Right renal cortex interstitium (tissue), 3 donors: ENCODE measurements at regions not wholly inside any gene's neighbourhood (a gene's known extent, or its start where the extent isn't known, plus 50 kb on each side); places are given as distances from the start of the nearest gene placed in this dataset.
"Not testable (repeated sequence)": the region's sequence is repeated elsewhere in the genome, so short reads cannot be mapped to it uniquely, and the experiment has no call there.

Source experiments
- DNase-seq, 3 donors: peaks; one replicate each; pipeline ENCODE4 v3.0.0-alpha.2; 2013; ENCODE audit warnings: low read depth in 3 of 3, low spot score in 2 of 3

DNA sequence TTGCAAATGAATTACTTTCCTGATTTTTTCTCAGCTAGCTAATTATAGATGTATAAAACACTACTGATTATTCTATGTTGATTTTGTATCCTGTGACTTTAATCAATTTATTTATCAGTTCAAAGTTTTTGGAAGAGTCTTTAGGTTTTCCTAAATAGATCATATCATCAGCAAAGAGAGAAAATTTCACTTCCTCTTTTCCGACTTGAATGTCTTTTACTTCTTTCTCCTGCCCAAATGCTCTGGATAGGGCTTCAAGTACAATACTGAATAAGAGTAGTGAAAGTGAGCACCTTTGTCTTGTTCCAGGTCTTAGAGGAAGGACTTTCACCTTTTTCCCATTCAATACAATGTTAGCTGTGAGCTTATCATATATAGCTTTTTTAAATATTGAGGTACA, 417.9 kb downstream of the PDGFC start:
- no peak for DNase-seq

DNA sequence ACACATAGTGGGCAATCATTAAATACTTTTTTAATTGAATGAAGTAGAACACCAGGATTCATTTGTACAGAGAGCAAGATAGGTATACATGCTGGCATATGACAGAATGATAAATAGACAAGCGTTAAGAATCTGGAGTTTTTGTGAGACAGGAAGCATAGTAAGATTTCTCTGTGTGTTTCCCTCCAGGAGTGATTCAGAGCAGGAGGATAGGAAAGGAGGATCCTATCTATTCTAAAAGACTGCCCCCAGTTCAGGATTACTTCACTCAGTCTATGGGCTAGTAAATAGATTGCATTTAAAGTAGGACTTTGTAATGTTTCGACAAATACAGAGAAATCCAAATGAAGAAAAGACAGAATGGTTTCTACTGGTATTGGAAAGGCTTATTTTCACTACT, 423.7 kb downstream of the PDGFC start:
- no peak for DNase-seq

DNA sequence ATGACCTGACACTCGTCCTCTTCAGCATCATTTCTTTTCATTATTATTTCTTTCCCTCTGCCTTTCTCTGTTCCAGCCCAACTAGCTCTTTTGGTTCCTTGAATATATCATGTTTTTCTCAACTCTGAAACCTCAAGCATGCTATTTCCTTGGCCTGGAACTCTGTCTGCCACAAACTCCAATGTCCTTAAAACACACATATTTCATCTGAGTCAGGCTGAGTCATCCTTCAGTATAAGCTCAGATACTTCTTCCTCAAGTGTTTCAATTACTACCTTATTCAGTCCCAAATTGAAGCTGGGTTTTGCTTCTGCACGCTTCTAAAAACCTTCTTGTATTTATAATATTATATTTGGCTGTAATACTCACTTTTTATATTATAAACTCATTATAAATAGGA, 424.2 kb downstream of the PDGFC start:
- no peak for DNase-seq

DNA sequence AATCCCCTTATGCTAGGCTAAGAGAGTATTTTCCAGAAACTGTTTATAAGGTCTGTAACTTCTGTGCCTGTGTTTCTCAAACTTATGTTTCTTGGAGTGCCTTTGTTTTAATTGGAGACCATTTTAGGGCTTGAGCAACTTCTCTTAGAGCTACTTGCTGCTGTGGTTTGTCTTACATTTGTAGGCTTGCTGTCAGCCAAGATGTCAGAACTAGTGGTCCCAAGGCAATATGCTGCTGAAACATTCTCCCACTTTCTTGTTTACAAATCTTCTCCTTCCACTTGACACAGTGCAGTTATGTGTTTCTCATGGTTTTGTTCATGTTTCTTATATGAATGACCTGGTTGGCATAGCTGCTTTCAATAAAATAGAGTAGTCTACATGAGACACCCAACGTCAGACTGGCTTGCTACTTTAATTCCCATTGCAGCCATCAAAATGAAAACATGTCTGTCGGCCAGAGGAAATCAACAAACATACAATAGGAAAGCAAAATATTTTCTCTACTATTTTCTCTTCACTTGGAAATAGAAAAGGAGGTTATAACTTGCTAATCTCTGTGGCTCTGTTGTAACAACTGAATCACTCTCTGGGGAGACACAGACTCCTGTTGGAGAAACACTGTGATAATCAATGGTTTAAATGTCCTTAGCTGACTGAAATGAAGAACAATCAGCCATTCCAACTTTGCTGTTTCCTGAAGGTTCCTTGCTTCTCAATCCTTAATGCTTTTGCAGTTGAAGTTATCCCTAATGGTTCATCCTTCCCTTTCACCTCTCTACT, 426.4 kb downstream of the PDGFC start:
- no peak for DNase-seq

DNA sequence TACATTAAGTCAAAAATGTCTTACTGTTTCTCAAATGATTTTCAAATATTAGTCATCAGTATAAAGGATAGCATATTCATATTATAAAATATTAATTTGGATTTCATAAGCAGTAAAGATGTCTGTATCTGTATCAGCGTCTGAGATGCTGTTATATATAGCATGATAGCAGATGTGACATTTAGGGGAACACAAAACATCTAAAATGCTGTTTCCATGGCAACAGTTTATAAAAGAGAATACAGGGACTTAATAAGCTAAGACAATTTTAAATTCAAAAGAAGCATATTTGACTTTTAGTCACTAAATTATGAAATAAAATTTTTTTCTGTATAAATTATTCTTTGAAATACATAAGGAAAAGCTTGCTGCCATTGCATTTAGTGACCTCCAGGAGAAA, 432.2 kb downstream of the PDGFC start:
- no peak for DNase-seq

DNA sequence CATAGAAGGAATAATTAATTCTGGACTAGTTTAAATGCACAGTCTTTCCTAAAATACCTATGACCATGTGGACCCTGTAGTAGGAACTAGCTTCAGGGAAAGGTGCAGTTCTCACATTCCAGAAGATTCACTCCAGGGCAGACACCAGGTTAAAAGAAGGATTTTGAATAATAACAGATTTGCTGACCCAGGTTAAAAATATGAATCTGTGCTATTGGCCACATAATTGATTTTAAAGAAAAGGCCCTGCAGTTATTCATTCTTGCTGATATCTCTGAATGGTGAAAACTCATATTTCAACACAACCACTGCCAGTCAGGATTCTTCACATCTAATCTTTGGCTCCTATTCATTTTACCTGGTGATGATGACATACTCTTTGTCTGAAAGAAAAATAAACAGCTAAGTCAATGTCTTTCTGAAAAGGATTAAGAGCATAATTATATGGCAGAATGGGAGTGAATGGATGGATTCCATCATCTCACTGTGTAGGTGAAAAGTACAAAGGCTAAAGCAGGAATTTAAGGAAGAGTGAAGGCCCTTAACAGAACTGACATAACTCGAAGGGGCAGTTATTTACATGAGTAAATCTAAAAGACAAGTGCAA, 432.8 kb downstream of the PDGFC start:
- DNase-seq: no peak

DNA sequence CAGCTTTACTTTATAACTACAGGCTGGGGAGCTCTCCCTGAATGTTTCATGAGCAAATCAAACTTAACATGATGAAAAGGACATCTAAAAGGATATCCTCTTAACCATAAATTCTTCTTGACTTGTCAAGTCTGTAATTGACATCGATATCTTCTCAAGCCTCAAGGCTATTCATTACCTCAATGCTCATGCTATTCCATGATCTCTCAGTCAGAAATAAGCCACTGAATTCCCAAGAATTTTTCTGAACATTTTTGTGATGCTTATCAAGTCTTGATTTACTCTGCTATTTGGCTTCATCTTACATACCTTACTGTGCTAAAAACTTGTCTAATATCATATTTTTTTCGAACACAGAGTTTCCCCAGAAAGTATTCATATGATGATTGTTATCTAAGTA, 433.4 kb downstream of the PDGFC start:
- no peak for DNase-seq

DNA sequence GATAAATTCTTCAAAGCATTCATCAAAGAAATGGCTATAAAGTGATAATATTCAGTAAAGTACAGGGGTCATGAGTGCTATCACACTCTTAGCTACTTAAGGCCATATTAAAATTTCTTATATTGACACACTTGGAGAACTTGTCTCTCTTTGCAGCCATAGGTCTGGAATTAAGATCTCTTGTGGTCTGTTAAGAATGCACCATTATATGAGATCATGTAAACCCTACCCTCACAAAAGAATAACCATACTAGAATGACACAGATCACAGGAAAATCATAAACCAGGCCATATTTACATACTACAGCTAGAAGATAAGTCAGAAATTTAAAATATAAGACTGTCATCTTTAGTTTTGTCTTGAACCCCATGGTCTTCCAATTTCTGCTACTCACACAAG, 434.3 kb downstream of the PDGFC start:
- no peak for DNase-seq

DNA sequence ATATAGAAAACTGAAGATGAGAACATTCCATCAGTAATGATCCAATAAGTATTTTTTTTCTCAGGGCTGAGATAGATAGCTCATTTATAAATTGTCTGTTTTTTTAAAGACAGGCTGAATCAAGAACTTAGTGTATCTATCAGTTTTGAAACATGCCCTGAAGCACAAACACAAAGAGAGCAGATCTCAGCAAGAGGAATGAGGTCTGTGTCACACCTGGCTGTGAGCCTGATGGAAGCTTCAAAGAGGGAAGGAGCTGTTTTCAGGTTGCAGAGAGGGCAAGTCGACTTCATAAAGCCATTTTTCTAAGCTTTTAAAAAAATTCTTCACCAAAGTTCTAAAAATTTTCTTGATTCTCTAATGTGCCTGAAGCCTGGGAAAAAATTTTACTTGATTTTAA, 434.9 kb downstream of the PDGFC start:
- DNase-seq: no peak

DNA sequence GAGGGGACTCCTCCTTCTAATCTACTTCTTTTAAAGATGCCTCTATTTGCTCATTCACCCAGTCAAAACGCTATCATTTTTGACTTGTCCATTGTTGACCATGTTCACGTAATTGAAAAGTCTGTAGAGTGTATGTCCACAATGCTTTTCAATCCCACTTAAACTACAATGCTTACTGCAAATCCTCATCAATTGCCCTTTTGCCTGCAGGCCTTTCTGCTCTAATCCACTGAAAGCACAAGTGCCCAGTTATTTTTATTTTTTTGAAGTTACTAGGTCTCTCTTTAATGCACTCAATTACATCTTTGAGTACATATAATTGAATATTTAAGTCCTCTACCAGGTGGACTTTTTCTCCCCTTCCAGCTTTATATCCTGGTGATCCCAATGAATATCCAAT, 437.4 kb downstream of the PDGFC start:
- no peak for DNase-seq

DNA sequence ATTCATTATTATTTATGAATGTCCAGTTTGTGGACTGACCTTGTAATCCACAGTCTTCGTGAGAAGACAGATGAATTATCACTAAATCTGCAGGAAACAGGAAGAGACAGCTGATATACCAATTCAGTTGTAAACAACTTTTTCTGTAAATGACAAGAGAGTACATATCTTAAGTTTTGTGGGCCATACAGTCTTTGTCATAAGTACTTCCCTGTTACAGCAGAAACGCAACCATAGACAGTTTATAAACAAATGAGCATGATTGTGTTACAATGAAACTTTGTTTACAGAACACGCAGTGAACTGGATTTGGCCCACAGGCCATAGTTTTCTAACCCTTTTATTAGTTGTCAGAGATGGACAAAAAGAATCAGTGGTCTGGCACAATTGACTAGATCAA, 443.4 kb downstream of the PDGFC start:
- no peak for DNase-seq

DNA sequence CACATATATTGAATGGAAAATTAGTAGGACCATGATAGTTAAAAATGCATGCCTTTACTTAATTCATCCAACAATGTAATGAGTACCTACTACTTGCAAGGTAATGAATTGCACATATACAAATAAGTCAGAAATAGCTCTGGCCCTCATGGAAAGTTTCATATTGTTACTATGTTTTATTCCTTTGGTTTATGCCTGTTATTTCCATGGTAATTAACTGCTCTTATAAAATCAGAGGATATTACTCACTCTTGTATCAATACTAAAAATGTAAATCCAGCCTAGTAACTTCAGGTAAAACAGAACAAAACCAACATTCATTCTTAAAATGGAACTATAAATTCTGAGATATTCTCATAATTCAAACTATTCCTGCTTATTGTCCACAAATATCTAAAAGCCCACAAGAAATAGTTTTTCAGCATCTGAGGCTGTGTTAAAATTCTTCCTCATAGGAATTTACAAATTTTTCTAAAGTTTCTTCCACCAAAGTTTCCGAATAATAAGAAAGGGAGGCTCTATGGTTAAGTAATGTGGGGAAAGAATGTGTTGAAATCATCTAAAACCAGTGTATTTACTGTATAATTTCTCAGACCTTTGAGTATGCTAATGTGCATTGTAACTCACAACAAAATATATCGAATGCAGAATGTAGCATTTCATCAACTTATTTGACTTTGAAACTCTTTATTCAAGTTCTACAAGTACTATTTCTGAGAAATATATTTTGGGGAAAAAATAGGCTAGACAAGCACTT, 444.2 kb downstream of the PDGFC start:
- DNase-seq: no peak

DNA sequence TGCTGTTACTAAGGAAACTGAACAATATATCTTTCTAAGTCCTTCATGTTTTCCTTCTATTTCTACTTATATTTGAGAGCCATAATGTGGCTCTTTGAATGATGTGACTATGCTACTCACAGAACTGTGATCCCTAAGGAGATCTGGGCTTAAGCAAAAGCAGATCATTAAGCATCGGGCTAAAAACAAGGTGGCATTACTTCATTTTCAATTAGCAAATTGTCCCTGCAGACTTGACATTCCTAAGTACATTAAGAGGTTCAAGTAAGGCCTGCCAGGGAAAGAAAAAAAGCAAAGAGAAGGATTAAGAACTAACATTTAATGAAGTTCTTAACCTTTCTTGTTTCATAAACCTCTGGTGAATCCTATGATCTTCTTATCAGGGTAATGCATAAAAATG, 447.6 kb downstream of the PDGFC start:
- no peak for DNase-seq

DNA sequence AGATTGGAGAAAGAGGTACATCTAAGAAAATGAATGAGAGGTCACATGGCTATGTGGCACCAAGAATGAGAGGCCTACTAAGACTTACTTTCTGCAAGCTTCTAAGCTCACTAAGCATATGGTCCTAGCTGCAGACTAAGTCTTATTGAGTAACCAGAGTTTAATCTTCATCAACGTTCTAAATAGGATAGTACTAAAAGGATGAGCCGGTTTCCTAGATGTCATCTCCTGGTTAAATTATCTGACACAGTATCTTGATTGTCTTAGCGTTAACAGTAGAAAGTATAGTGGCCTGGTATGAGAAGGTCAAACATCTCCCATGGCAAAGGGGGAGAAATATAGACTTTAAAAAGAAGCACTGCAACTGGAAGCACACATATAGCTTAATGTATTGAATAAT, 448.1 kb downstream of the PDGFC start:
- DNase-seq: no peak

DNA sequence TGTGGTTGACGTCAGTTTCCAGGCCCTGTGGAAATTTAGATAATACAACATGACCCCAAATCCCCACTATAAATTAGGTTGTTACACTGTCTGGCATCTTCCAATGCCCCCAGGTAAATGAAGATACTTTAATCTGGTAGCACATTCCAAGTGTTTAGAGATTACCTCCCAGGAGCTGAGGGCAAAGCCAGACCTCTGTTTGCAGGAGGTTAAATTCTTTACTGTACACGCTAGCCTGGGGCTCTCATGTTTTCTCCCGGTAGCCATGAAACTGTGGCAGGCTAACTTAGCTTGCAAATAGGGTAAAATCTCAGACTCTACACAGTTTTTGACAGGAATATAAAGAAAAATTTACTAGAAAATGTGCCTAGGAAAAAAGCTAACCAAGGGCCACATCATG, 450.0 kb downstream of the PDGFC start:
- DNase-seq: no peak

DNA sequence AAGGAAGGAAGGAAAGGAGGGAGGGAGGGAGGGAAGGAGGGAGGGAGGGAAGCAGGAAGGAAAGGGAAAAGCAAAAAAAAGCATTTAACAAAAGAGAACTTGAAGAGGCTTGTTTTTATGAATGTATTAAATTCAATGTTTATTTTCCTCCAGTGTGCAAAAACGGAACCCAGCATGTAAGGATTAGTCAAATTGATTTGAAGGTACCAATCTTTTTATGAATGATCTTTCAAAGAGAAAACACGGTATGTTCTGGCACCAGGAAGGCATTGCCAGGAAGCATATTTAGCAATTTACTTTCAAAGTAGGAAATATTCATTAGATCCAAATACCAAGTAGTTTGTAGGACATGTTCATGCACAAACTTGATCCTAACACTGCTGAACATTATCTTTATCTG, 453.6 kb downstream of the PDGFC start:
- DNase-seq: no peak

DNA sequence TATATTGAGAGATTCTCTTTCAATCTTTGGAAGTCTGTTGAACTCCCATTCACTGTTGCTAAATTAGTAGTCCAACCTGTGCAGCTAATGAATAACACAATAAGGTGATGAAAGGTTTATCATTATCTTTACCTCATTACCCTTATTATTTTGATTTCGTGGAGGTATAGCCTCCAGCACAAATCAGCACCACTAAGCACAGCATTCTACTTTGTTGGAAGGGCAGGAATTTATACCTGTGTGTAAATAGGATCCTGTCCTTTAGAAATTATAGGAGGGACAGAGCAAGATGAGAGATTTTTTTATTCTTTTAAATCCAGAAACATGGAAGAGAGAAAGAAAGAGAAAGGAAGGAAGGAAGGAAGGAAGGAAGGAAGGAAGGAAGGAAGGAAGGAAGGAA, 454.1 kb downstream of the PDGFC start:
- DNase-seq: no peak

DNA sequence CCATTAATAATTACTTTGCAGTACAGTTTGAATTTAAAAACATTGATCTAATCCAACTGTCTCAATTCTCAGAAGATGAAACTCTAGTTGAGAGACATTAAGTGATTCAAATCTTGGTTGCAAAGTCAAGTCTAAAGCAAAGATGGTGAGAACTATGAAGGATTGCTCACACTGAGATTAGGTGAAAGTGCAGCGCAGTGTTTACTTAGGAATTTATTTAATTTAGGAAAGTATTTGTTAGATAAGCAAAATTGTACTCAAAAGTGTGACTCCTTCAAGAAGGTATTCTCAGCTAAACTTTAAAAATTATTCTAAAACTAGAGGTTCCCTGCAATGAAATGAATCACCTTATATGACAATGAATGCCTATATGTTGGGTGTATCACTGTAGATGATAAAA, 454.9 kb downstream of the PDGFC start:
- DNase-seq: no peak

DNA sequence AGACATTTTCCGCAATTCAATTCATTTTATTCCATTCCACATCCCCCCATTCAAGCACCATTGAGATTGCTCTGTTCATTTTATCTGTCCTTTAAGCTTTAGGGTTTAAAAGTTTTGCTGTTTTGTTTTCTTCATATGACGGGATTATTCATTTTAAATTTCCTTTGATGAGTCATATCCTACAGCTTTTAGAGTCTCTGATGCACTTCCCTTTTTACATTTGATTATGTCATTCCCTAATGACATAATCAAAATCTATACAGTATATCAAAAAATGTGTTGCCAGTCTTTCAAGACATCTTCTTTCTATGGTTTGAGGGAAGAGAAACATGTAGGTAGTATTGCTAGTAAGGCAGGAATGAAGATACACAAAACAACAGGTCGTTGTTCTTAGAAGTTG, 456.3 kb downstream of the PDGFC start:
- DNase-seq: no peak

DNA sequence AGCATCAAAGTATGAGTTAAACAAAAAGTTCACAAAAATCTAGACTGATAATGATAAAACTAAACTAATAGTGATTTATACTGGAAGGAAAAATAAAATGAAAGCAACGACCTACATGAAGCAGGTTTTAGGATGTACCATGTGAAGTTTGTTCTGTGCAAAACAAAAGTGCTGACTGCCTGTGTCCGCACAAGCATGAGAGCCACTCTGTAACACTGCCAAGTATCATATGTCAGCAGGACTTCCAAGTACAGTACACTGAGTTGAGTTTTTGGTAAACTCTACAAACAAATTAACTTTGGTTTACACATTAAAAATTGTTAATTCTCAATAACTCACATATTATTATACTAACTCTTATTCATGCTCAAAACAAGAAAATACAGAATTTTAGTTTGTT, 459.0 kb downstream of the PDGFC start:
- DNase-seq: no peak

DNA sequence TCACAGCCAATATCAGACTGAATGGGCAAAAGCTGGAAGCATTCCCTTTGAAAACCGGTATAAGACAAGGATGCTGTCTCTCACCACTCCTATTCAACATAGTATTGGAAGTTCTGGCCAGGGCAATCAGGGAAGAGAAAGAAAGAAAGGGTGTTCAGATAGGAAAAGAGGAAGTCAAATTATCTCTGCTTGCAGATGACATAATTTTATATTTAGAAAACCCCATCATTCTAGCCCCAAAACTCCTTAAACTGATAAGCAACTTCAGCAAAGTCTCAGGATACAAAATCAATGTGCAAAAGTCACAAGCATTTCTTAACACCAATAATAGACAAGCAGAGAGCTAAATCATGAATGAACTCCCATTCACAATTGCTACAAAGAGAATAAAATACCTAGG, 461.7 kb downstream of the PDGFC start:
- not testable (repeated sequence) for DNase-seq

DNA sequence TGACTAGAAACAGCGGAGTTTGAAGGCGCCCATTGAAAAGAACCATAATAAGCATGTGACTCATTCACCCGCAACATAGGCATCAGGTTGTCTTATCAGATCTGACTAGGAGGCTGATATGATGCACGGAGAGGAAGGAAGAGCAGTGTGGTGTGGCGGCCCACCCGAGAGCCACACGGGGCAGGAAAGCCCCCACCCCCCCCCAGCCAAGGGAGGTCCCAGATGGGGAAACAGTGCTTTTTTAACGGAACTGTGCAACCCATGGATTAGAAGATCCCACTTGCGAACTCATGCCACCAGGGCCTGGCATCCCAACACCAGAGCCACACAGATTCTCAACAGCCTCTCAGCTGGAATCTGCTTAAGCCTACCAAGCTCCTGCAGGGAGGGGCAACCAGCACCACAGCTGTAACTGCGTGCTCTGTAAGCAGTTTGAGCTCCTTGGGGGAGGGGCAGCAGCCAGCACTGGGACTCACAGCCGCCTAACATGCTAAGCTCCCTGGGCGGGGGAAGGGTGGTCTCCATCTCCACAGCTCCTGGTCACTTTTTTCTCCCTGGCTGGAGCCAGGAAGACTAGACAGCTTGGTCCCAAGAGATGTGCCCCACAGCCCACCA, 466.2 kb downstream of the PDGFC start:
- no peak for DNase-seq
